ENCODE measurements at regions not wholly inside any gene's neighbourhood (a gene's known extent, or its start where the extent isn't known, plus 50 kb on each side); places are given as distances from the start of the nearest gene placed in this dataset.

DNA sequence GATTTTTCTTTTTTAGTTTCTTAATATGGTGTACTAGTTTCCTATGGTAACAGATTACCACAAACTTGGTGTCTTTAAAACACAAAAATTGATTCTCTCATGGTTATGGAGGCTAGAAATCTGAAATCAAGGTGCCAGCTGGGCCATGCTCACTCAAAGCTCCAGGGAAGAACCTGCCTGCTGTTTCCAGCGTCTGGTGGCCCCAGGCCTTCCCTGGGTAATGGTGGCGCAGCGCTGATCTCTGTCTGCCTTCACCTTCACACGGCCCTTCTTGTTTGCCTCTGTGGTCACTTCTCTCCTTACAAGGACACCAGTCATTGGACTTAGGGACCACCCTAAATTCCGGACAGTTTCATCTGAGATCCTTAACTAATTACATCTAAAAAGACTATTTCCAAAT, 70.5 kb upstream of the GFPT2 start:
- TF ChIP-seq POLR2A (IDR thresholded peaks at IDR 0.05) (no peak), POLR2AphosphoS5 (IDR thresholded peaks at IDR 0.05) (no peak)
